ENCODE measurements at regions not wholly inside any gene's neighbourhood (a gene's known extent, or its start where the extent isn't known, plus 50 kb on each side); places are given as distances from the start of the nearest gene placed in this dataset.

GRCh38 chr10:125547010-125547650 lies 135.8 kb downstream of the TEX36 start:
- TF ChIP-seq EZH2phosphoT487 (IDR thresholded peaks at IDR 0.05; ENCODE audit: insufficient read depth, low read depth): no peak
- no peak for TF ChIP-seq EZH2 (IDR thresholded peaks at IDR 0.05; ENCODE audit: insufficient read depth, poor library complexity, severe bottlenecking)
